Erythroblast (primary cell): ENCODE measurements at regions not wholly inside any gene's neighbourhood (a gene's known extent, or its start where the extent isn't known, plus 50 kb on each side); places are given as distances from the start of the nearest gene placed in this dataset.

ENCODE experiments used
- GATA1 ChIP-seq: IDR thresholded peaks from 2 replicates; pipeline ENCODE4 v1.6.1; 2011; ENCODE audit warnings: low read depth, mild to moderate bottlenecking, control low read depth, low read length, moderate library complexity
- POLR2A ChIP-seq: IDR thresholded peaks from 2 replicates; pipeline ENCODE4 v1.6.1; 2011; ENCODE audit warnings: mild to moderate bottlenecking, low read length

GRCh38 chr18:47679864-47680263, 250.6 kb downstream of the SMAD2 start:
- TF ChIP-seq POLR2A: no peak
- TF ChIP-seq GATA1: no peak
